H1 (cell line): ENCODE measurements at regions not wholly inside any gene's neighbourhood (a gene's known extent, or its start where the extent isn't known, plus 50 kb on each side); places are given as distances from the start of the nearest gene placed in this dataset.
A peak's percentile ranks its signal among the peaks of the same experiment; 100 is the strongest.

Experiments
- CTCF ChIA-PET: fragments of 300-600 bp; sonication (Branson Sonifier 250); formaldehyde crosslinking; loops from one replicate; lab custom pipeline; 2021; ENCODE audit not compliant: partially characterized antibody; lab: Charles Lee
- POLR2A ChIA-PET: fragments of 300-600 bp; sonication (Branson Sonifier 250); formaldehyde crosslinking; loops from one replicate; lab custom pipeline; 2021; ENCODE audit warnings: inconsistent platforms; ENCODE audit not compliant: partially characterized antibody; lab: Charles Lee
- DNase-seq, 2 experiments: peaks; one replicate each; pipeline versions ENCODE4 v3.0.0 to v3.0.0-alpha.2; 2010 to 2022; ENCODE audit warnings: low spot score in 2 of 2, low read depth in 1 of 2, mixed read lengths in 1 of 2
- FAIRE-seq: peaks from 2 replicates; lab custom pipeline; 2011; peaks lifted over from hg19 to GRCh38; lab: Jason Lieb, UNC
- H2AFZ ChIP-seq: 2 replicates; pipeline ENCODE4 v1.8.1; 2012; ENCODE audit warnings: low read length, inconsistent platforms
- H2AK5ac ChIP-seq: 2 replicates; pipeline ENCODE4 v1.6.1; 2013; ENCODE audit warnings: low read depth, low read length
- H2BK120ac ChIP-seq: replicated peaks from 2 replicates; pipeline ENCODE3; 2013; ENCODE audit warnings: low read depth, low read length, inconsistent platforms
- H2BK12ac ChIP-seq: 2 replicates; pipeline ENCODE4 v1.6.1; 2013; ENCODE audit warnings: low read depth, low read length
- H2BK15ac ChIP-seq: 2 replicates; pipeline ENCODE4 v1.6.1; 2013; ENCODE audit warnings: low read length
- H2BK20ac ChIP-seq: 2 replicates; pipeline ENCODE4 v1.6.1; 2013; ENCODE audit warnings: low read length
- H2BK5ac ChIP-seq: 2 replicates; pipeline ENCODE4 v1.6.1; 2013; ENCODE audit warnings: low read depth, low read length
- H3K14ac ChIP-seq: 2 replicates; pipeline ENCODE4 v1.6.1; 2013; ENCODE audit warnings: inconsistent platforms; ENCODE audit not compliant: insufficient read length
- H3K18ac ChIP-seq: 2 replicates; pipeline ENCODE4 v1.6.1; 2013; ENCODE audit warnings: low read length; ENCODE audit errors: extremely low read depth
- H3K23ac ChIP-seq: 2 replicates; pipeline ENCODE4 v1.6.1; 2013; ENCODE audit warnings: inconsistent platforms; ENCODE audit not compliant: insufficient read length
- H3K23me2 ChIP-seq: 2 replicates; pipeline ENCODE4 v1.6.1; 2013; ENCODE audit warnings: low read depth, low read length
- H3K27ac ChIP-seq: 2 replicates; pipeline ENCODE4 v1.6.1; 2011; ENCODE audit warnings: low read depth, low read length, inconsistent platforms
- H3K27me3 ChIP-seq, 4 experiments: replicated peaks in 1 of 4; 1 replicate in 1 of 4; 2 replicates in 3 of 4; pipeline versions ENCODE4 v1.6.1 to v1.8.1; 2011 to 2013; ENCODE audit warnings: low read length in 3 of 4, mild to moderate bottlenecking in 3 of 4, inconsistent platforms in 2 of 4, mixed read lengths in 2 of 4, moderate library complexity in 1 of 4; ENCODE audit not compliant: control insufficient read depth in 3 of 4, insufficient read depth in 3 of 4; ENCODE audit errors: extremely low read depth in 1 of 4
- H3K36me3 ChIP-seq, 4 experiments: 2 replicates each; pipeline versions ENCODE4 v1.6.1 to v1.8.1; 2011 to 2013; ENCODE audit warnings: mild to moderate bottlenecking in 4 of 4, low read length in 3 of 4, moderate library complexity in 2 of 4, control low read depth in 1 of 4, inconsistent platforms in 1 of 4; ENCODE audit not compliant: insufficient read depth in 4 of 4, control insufficient read depth in 2 of 4
- H3K4ac ChIP-seq: replicated peaks from 2 replicates; pipeline ENCODE3; 2013; ENCODE audit warnings: low read length, low read depth, mixed read lengths, inconsistent platforms; ENCODE audit not compliant: insufficient read length
- H3K4me1 ChIP-seq, 4 experiments: replicated peaks in 1 of 4; 1 replicate in 1 of 4; 2 replicates in 3 of 4; pipeline versions ENCODE4 v1.6.1 to v1.8.1; 2011 to 2013; ENCODE audit warnings: low read length in 3 of 4, inconsistent platforms in 2 of 4, mixed read lengths in 1 of 4; ENCODE audit not compliant: insufficient read depth in 4 of 4, control insufficient read depth in 3 of 4
- H3K4me2 ChIP-seq, 2 experiments: 2 replicates each; pipeline versions ENCODE4 v1.6.1 to v1.8.1; 2011 to 2013; ENCODE audit warnings: low read depth in 2 of 2, low read length in 2 of 2, control low read depth in 1 of 2, inconsistent platforms in 1 of 2, mild to moderate bottlenecking in 1 of 2; ENCODE audit not compliant: insufficient read depth in 1 of 2
- H3K4me3 ChIP-seq, 4 experiments: fragments of 200-600, 300-600 bp in 1 of 4; sonication (generic), shearing (Covaris generic), sonication (Bioruptor Twin) in 1 of 4; 2 replicates each; pipeline versions ENCODE4 v1.5.1 to v1.8.1; 2011 to 2016; ENCODE audit warnings: low read length in 4 of 4, low read depth in 3 of 4, control low read depth in 2 of 4, inconsistent platforms in 2 of 4, mild to moderate bottlenecking in 2 of 4, mixed read lengths in 1 of 4, moderate library complexity in 1 of 4; ENCODE audit not compliant: insufficient read depth in 2 of 4; ENCODE audit errors: extremely low read depth in 1 of 4
- H3K56ac ChIP-seq: replicated peaks from 2 replicates; pipeline ENCODE3; 2013; ENCODE audit warnings: low read depth, mild to moderate bottlenecking, mixed read lengths, low read length, inconsistent platforms; ENCODE audit not compliant: insufficient read length
- H3K79me1 ChIP-seq: 2 replicates; pipeline ENCODE4 v1.6.1; 2013; ENCODE audit warnings: low read depth, low read length, control low read depth
- H3K79me2 ChIP-seq, 2 experiments: 2 replicates each; pipeline versions ENCODE4 v1.6.1 to v1.8.1; 2012 to 2013; ENCODE audit warnings: low read length in 2 of 2, mild to moderate bottlenecking in 2 of 2, inconsistent platforms in 1 of 2; ENCODE audit not compliant: insufficient read depth in 2 of 2, control insufficient read depth in 1 of 2
- H3K9ac ChIP-seq, 4 experiments: replicated peaks in 1 of 4; 1 replicate in 1 of 4; 2 replicates in 3 of 4; pipeline versions ENCODE4 v1.6.1 to v1.8.1; 2011 to 2013; ENCODE audit warnings: low read depth in 3 of 4, low read length in 3 of 4, control low read depth in 2 of 4, mild to moderate bottlenecking in 2 of 4, moderate library complexity in 2 of 4, inconsistent platforms in 1 of 4; ENCODE audit errors: extremely low read depth in 1 of 4
- H3K9me3 ChIP-seq, 2 experiments: 2 replicates each; pipeline versions ENCODE4 v1.6.1 to v1.8.1; 2012 to 2013; ENCODE audit warnings: mild to moderate bottlenecking in 2 of 2, moderate library complexity in 2 of 2, control low read depth in 1 of 2, inconsistent platforms in 1 of 2, low read depth in 1 of 2, low read length in 1 of 2, mixed read lengths in 1 of 2; ENCODE audit not compliant: insufficient read depth in 2 of 2
- H4K20me1 ChIP-seq, 2 experiments: replicated peaks in 1 of 2; 2 replicates each; pipeline versions ENCODE3 to v1.8.1; 2011 to 2013; ENCODE audit warnings: inconsistent platforms in 2 of 2, low read length in 2 of 2, mild to moderate bottlenecking in 1 of 2; ENCODE audit not compliant: insufficient read depth in 2 of 2, control insufficient read depth in 1 of 2
- H4K5ac ChIP-seq: 2 replicates; pipeline ENCODE4 v1.6.1; 2013; ENCODE audit warnings: low read length, low read depth, mixed read lengths, inconsistent platforms; ENCODE audit not compliant: insufficient read length
- H4K8ac ChIP-seq: 2 replicates; pipeline ENCODE4 v1.8.0; 2013; ENCODE audit warnings: mild to moderate bottlenecking, moderate library complexity, low read length, inconsistent platforms; ENCODE audit not compliant: insufficient read depth; ENCODE audit errors: extremely low read depth
- H4K91ac ChIP-seq: replicated peaks from 2 replicates; pipeline ENCODE3; 2013; ENCODE audit warnings: low read length, mixed read lengths, inconsistent platforms; ENCODE audit not compliant: insufficient read length
- ATF3 ChIP-seq: IDR thresholded peaks from 2 replicates; pipeline ENCODE4 v1.6.1; 2011; ENCODE audit warnings: low read depth, mild to moderate bottlenecking, low read length; ENCODE audit not compliant: insufficient read depth
- CTCF ChIP-seq, 3 experiments: IDR thresholded peaks; 1 replicate in 2 of 3; 2 replicates in 1 of 3; pipeline versions ENCODE4 v1.5.1 to v1.6.1; 2011; ENCODE audit warnings: low read length in 3 of 3, mild to moderate bottlenecking in 3 of 3, inconsistent platforms in 2 of 3, low read depth in 1 of 3, moderate library complexity in 1 of 3; ENCODE audit not compliant: insufficient read depth in 1 of 3; ENCODE audit errors: control extremely low read depth in 1 of 3
- GTF2F1 ChIP-seq: IDR thresholded peaks from 2 replicates; pipeline ENCODE4 v1.6.1; 2012; ENCODE audit warnings: low read depth, low read length, improper control_type of control experiment, borderline replicate concordance
- RFX5 ChIP-seq: IDR thresholded peaks from 2 replicates; pipeline ENCODE4 v1.6.1; 2011; ENCODE audit warnings: low read depth, low read length, improper control_type of control experiment, borderline replicate concordance
- WGBS, 2 experiments: shearing (Covaris generic) in 1 of 2; methylation state at CpG; one replicate each; pipeline versions ENCODE4 v1.1.6 to v1.1.7; 2013 to 2015; ENCODE audit warnings: low lambda C conversion rate in 2 of 2, mixed read lengths in 2 of 2, inconsistent platforms in 1 of 2, low coverage in 1 of 2, missing lambda C conversion rate in 1 of 2; ENCODE audit not compliant: insufficient replicate concordance in 2 of 2, insufficient coverage in 1 of 2, insufficient read length in 1 of 2; ENCODE audit errors: extremely low coverage in 1 of 2, missing lambda C conversion rate in 1 of 2; 5-methylcytosine and 5-hydroxymethylcytosine counted together

DNA sequence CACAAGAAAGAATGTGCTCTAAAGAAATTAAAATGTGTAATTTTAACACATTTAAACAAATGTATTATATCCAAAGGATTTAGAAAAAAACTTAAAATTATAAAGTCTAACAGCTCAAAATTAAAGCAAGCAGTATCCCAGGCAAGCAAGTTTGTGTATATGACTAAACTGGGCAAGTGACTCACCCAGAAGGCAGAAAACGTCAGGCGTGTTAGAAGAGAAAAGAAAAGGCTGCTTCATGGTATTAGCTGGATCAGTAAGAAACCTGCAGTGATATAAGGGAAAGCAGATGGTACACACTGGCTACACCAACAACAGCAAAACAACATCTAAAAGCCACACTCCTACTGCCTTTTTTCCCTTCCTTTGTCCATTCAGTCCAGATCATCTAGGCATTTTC is 250.6 kb upstream of the NDST3 start:
- H3K27me3 ChIP-seq: no peaks in the 10 kb centered on the region
- H4K8ac ChIP-seq: no peak overlapping the region
- peak overlapping the region; percentile 84; the same call in 1 of the 2 replicates for H2AFZ ChIP-seq
- H3K9ac ChIP-seq: no peak overlapping the region
- H3K36me3 ChIP-seq: no peaks in the 10 kb centered on the region
- no peak overlapping the region for H4K91ac ChIP-seq
- H2BK12ac ChIP-seq: no peak overlapping the region
- no peak for TF ChIP-seq ATF3
- TF ChIP-seq GTF2F1: no peak
- TF ChIP-seq RFX5: no peak
- no peak for TF ChIP-seq CTCF (IDR thresholded peaks at IDR 0.05; ENCODE audit: control extremely low read depth in 1 of 3, insufficient read depth in 1 of 3, low read depth in 1 of 3, low read length in 3 of 3)
- TF ChIP-seq, all 59 proteins: peak for 0
- Histone ChIP-seq H4K5ac (no peak overlapping the region), H2BK15ac (no peak overlapping the region), H3K23me2 (no peaks in the 10 kb centered on the region), H3K18ac (no peak overlapping the region), H3K4me1 (no peaks in the 10 kb centered on the region), H3K79me1 (no peaks in the 10 kb centered on the region), H2BK120ac (no peak overlapping the region), H2BK5ac (no peak overlapping the region), H3K4me3 (no peak overlapping the region), H3K27ac (no peak overlapping the region), H2AK5ac (no peak overlapping the region), H3K4me2 (no peak overlapping the region), H3K9me3 (no peaks in the 10 kb centered on the region), H3K23ac (no peak overlapping the region), H4K20me1 (no peaks in the 10 kb centered on the region), H3K56ac (no peak overlapping the region), H2BK20ac (no peak overlapping the region), H3K79me2 (no peaks in the 10 kb centered on the region), H3K14ac (no peak overlapping the region), H3K4ac (no peak overlapping the region)
- DNase-seq: no peak
- POLR2A ChIA-PET: no interaction called here
- 81% methylated on average over 2 of the region's 2 CpGs; no CpG with 5 or more reads in 1 of the 2 experiments for WGBS, 2 experiments
- CTCF ChIA-PET: no interaction called here
- peak; percentile 13 for FAIRE-seq
